Sigmoid colon (tissue), 6 donors: ENCODE measurements at regions not wholly inside any gene's neighbourhood (a gene's known extent, or its start where the extent isn't known, plus 50 kb on each side); places are given as distances from the start of the nearest gene placed in this dataset.

ENCODE experiments used
- DNase-seq: peaks from one replicate; pipeline ENCODE4 v3.0.0-alpha.2; 2019
- H3K27ac ChIP-seq, 4 donors: fragments of 200-600 bp; sonication (generic); one replicate each; pipeline ENCODE4 v1.5.1; 2016 to 2019; ENCODE audit warnings: mild to moderate bottlenecking in 1 of 4
- H3K27me3 ChIP-seq, 3 donors: fragments of 200-600 bp; sonication (generic); one replicate each; pipeline ENCODE4 v1.5.1; 2019; ENCODE audit warnings: mild to moderate bottlenecking in 1 of 3
- H3K36me3 ChIP-seq, 4 donors: fragments of 200-600 bp; sonication (generic); one replicate each; pipeline ENCODE4 v1.5.1; 2016 to 2019
- H3K4me1 ChIP-seq, 4 donors: fragments of 200-600 bp; sonication (generic); one replicate each; pipeline ENCODE4 v1.5.1; 2017 to 2019
- H3K4me3 ChIP-seq, 4 donors: fragments of 200-600 bp; sonication (generic); one replicate each; pipeline ENCODE4 v1.5.1; 2017 to 2019; ENCODE audit warnings: mild to moderate bottlenecking in 2 of 4, moderate library complexity in 1 of 4
- H3K9me3 ChIP-seq, 4 donors: fragments of 200-600 bp in 3 of 4; sonication (generic) in 3 of 4; one replicate each; pipeline versions ENCODE4 v1.5.1 to v1.6.1; 2013 to 2019
- CTCF ChIP-seq, 4 experiments: fragments of 450-650 bp in 3 of 4; fragments of 200-600 bp in 1 of 4; IDR thresholded peaks; one replicate each; pipeline ENCODE4 v1.5.1; 2016 to 2019; ENCODE audit warnings: antibody characterized with exemption in 4 of 4, mild to moderate bottlenecking in 3 of 4, moderate library complexity in 2 of 4
- EP300 ChIP-seq, 4 donors: sonication (generic); formaldehyde crosslinking; IDR thresholded peaks; one replicate each; pipeline ENCODE4 v1.6.1; 2017; ENCODE audit warnings: antibody characterized with exemption in 4 of 4
- POLR2A ChIP-seq, 2 donors: fragments of 450-650 bp; IDR thresholded peaks; one replicate each; pipeline ENCODE4 v1.6.1; 2016; ENCODE audit warnings: antibody characterized with exemption in 2 of 2, mild to moderate bottlenecking in 2 of 2, moderate library complexity in 2 of 2
- POLR2AphosphoS5 ChIP-seq, 4 donors: sonication (generic); formaldehyde crosslinking; IDR thresholded peaks; one replicate each; pipeline ENCODE4 v1.6.1; 2017; ENCODE audit warnings: antibody characterized with exemption in 4 of 4
- WGBS, 2 donors: extraction: QIAGEN DNeasy Blood & Tissue Kit; methylation state at CpG; one replicate each; pipeline ENCODE4 v1.1.7; 2013; 5-methylcytosine and 5-hydroxymethylcytosine counted together
- intact Hi-C: fragments of 100-400 bp; cut with DNase I; formaldehyde crosslinking; loops from one replicate; pipeline ENCODE4 v1.15.1; 2023
- donor health status: healthy with polysubstance abuse.
- donor health status: healthy.

DNA sequence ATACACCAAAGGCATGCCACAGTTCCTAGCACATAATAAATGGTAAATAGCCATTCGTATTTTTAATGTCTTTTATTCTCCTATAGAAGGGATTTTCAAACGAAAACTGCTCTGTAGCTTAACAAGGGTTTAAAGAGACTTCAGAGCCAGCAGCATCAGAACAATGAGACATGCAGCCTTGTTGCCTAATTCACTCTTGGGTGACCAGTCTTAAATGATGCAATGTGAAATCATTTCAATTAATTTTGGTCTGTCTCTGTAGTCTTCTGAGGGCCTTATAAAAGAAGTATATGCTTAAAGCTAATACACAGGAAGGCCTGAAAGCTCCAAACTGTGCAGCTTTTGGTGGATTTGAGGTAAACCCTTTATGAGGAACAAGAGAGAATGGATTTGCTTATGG is 888.8 kb upstream of the WWC1 start:
- no peak overlapping the region for H3K4me3 ChIP-seq
- H3K9me3 ChIP-seq = no peaks in the 10 kb centered on the region
- H3K27ac ChIP-seq = no peak overlapping the region
- TF ChIP-seq POLR2AphosphoS5 (IDR thresholded peaks at IDR 0.05) (no peak), CTCF (IDR thresholded peaks at IDR 0.05) (no peak), POLR2A (IDR thresholded peaks at IDR 0.05) (no peak), EP300 (IDR thresholded peaks at IDR 0.05) (no peak)
- H3K36me3 ChIP-seq = no peaks in the 10 kb centered on the region
- intact Hi-C loops = no loop called here
- H3K27me3 ChIP-seq = no peaks in the 10 kb centered on the region
- no peaks in the 10 kb centered on the region for H3K4me1 ChIP-seq
- no peak for DNase-seq
- 70 to 82% methylated on average over 2 of the region's 2 CpGs for WGBS, 2 donors

GRCh38 chr5:167406513-167406912 is 884.9 kb upstream of the WWC1 start:
- Histone ChIP-seq H3K9me3 (no peaks in the 10 kb centered on the region), H3K4me1 (no peaks in the 10 kb centered on the region), H3K36me3 (no peaks in the 10 kb centered on the region), H3K27ac (no peak overlapping the region), H3K27me3 (no peaks in the 10 kb centered on the region), H3K4me3 (no peak overlapping the region)
- intact Hi-C loops = no loop called here
- TF ChIP-seq POLR2AphosphoS5 (IDR thresholded peaks at IDR 0.05) (no peak), POLR2A (IDR thresholded peaks at IDR 0.05) (no peak), CTCF (IDR thresholded peaks at IDR 0.05) (no peak), EP300 (IDR thresholded peaks at IDR 0.05) (no peak)
- no peak for DNase-seq

- intact Hi-C loops = no loop called here
Measured at GRCh38 chr5:167412556-167412955, 878.9 kb upstream of the WWC1 start.

DNA sequence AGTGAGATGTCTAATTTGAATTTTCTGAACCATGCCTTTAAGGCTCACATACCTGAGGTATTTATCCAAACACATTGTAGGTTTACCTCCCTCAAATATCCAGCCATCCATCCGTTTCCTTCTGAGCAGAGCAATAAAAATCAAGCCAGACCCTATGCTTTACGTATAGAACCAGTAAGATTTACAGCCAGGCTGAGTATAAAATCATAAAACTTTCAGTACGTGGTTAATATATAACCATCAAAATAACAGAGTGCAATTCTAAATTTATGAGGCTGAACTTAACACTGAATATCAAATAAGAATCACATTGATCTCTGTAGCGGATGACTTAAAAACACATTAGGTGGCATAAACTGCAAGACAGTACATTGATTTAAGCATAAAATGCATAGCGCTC is 877.9 kb upstream of the WWC1 start:
- no peaks in the 10 kb centered on the region for H3K27me3 ChIP-seq
- intact Hi-C loops = no loop called here
- no peaks in the 10 kb centered on the region for H3K36me3 ChIP-seq
- H3K9me3 ChIP-seq = no peaks in the 10 kb centered on the region
- TF ChIP-seq POLR2AphosphoS5 (IDR thresholded peaks at IDR 0.05) = no peak
- DNase-seq = no peak
- no peak overlapping the region for H3K4me3 ChIP-seq
- no peaks in the 10 kb centered on the region for H3K4me1 ChIP-seq
- WGBS, 2 donors = 20 to 59% methylated on average over 5 of the region's 5 CpGs
- no peak overlapping the region for H3K27ac ChIP-seq

More at GRCh38 chr5:167412556-167412955, 878.9 kb upstream of the WWC1 start:
- DNase-seq = no peak
- no peaks in the 10 kb centered on the region for H3K27me3 ChIP-seq
- TF ChIP-seq EP300 (IDR thresholded peaks at IDR 0.05) (no peak), POLR2AphosphoS5 (IDR thresholded peaks at IDR 0.05) (no peak), POLR2A (IDR thresholded peaks at IDR 0.05) (no peak), CTCF (IDR thresholded peaks at IDR 0.05) (no peak)
- H3K27ac ChIP-seq = no peak overlapping the region
- no peaks in the 10 kb centered on the region for H3K4me1 ChIP-seq
- no peaks in the 10 kb centered on the region for H3K9me3 ChIP-seq
- 81 to 84% methylated on average over 1 of the region's 1 CpG for WGBS, 2 donors
- no peaks in the 10 kb centered on the region for H3K36me3 ChIP-seq
- H3K4me3 ChIP-seq = no peak overlapping the region

GRCh38 chr5:167414611-167415010 is 876.8 kb upstream of the WWC1 start:
- WGBS, 2 donors = 18 to 62% methylated on average over 4 of the region's 4 CpGs
- no peak for TF ChIP-seq CTCF (IDR thresholded peaks at IDR 0.05)
- no peak for TF ChIP-seq POLR2AphosphoS5 (IDR thresholded peaks at IDR 0.05)
- no peak for TF ChIP-seq EP300 (IDR thresholded peaks at IDR 0.05)
- no peak for TF ChIP-seq POLR2A (IDR thresholded peaks at IDR 0.05)

More at GRCh38 chr5:167414611-167415010, 876.8 kb upstream of the WWC1 start:
- intact Hi-C loops = no loop called here
- H3K9me3 ChIP-seq = no peaks in the 10 kb centered on the region
- DNase-seq = no peak
- no peak overlapping the region for H3K27ac ChIP-seq
- H3K4me3 ChIP-seq = no peak overlapping the region
- no peaks in the 10 kb centered on the region for H3K27me3 ChIP-seq
- H3K4me1 ChIP-seq = no peaks in the 10 kb centered on the region
- no peaks in the 10 kb centered on the region for H3K36me3 ChIP-seq
